GM19238 (cell line): ENCODE measurements at regions not wholly inside any gene's neighbourhood (a gene's known extent, or its start where the extent isn't known, plus 50 kb on each side); places are given as distances from the start of the nearest gene placed in this dataset.

ENCODE experiments used
- DNase-seq: peaks from one replicate; pipeline ENCODE4 v3.0.0; 2011; ENCODE audit warnings: low spot score; ENCODE audit not compliant: insufficient read length

- no peak for DNase-seq
Observed at GRCh38 chr10:6648894-6649720, 69.0 kb upstream of the PRKCQ start.

DNA sequence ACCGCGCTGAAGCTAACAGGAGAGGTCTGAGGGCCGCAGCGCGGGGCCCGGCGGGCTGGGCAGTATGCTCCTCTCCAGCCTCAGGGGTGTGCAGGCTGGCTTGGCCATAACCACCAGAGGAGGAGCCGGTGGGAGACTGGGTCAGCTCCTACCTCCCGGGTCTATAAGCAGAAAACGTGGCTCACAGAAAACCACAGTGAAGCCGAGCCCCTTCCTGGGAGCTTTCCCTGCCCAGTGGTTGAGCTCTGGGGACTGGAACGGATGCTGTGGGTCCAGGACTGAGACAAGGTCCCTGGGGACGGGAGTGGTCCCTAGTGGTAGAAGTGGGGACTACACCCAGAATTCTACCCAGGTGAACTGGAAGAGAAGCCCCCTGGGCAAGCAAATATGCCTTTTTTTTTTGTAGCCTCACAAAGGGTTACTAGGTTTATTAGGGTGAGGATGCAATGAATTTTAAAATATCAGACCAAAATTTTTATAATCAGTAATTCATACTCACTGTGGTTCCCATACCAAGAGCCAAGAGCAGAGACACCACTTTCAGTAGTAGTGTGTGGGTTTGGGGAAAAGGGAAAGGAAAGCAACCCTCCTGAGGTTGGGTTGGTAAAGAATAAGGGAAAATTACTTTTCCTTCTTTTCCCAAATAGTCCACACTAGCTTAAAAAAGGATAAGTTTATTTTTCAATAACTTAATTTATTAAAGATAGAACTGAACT is 67.9 kb upstream of the PRKCQ start:
- peak; percentile 41 for DNase-seq

- DNase-seq: no peak
Observed at GRCh38 chr10:6643962-6644361, 63.9 kb upstream of the PRKCQ start.

DNA sequence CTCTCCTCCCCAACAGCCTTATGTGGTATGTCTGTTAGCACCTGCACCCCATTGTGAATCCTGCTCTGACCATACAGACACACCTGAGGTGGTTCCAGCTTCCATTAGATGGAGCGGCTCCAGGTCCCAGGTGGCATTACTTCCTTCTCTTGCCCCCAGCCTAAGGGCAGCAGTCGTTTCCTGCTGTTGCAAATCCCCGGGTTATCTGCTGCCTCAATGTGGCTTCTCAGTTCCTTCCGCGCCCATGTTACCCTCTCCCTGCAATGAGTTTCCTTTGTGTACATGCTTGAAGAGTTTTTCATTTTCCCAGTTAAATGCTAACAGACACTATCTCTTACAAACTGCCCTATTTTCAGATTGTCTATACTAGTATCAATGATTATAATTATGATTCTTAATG is 62.8 kb upstream of the PRKCQ start:
- no peak for DNase-seq

DNA sequence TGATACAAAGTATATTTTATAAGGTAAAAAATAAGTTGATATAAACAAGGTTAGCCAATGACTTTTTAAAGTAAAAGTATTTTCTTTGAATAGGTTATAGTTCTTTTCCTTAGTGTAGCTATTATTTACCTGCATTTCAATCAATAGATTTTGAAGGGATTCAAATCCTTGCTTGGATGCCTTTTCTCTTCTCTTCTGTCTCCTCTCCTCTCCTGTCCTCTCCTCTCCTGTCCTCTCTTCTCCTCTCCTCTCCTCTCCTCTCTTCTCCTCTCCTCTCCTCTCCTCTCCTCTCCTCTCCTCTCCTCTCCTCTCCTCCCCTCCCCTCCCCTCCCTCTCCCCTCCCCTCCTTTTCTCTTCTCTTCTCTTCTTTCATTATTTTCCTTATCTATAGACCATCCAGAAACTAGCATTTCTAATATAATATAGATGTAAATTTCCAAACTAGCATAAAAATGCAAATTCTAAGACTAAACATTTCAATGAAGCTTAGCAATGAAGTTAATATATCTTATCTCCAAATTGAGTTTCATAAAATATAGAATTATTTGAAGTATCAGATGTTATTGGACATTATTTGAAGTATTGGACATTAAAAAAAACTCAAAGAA is 60.5 kb upstream of the PRKCQ start:
- DNase-seq: no peak

DNA sequence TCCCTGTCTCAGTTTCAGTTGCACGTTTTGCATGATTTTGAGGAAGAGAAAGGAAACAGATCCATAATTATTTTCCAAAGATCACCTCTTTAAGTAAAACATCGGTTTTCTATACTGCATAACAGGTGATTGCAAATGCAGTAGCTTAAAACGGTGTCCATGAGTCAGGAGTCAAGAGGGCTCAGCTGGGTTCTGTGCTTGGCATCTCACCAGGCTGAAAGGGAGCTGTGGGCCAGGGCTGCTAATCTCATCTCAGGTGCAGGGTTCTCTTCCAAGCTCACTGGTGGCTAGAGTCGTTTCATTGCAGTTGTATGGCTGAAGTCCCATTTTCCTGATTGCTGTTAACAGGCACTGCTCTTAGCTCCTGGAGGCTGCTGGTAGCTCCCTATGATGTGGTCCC is 57.0 kb upstream of the PRKCQ start:
- DNase-seq: no peak

DNA sequence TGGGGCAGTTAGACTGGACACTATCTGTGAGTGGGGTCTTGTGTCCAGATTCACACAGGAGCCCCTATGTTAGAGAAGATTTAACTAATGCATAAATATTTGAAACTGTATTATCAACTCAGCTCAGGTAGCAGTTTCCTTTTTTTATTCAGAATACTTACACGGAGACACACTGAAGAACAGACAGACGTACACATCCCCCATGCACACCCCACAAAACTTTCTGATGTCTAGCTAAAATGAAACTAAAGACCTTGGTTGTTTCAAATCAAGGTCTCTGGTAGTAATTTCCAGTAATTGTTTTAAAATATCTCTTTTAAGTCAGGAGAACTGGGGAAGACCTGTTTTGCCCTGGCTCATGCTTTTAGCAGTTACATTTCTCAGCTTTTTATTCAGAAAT is 55.7 kb upstream of the PRKCQ start:
- no peak for DNase-seq
